ENCODE measurements at regions not wholly inside any gene's neighbourhood (a gene's known extent, or its start where the extent isn't known, plus 50 kb on each side); places are given as distances from the start of the nearest gene placed in this dataset.

GRCh38 chr2:125591954-125592353 lies 1064.0 kb upstream of the GYPC start:
- DNase-seq (ENCODE audit: low read depth) = no peak
- H3K4me3 ChIP-seq (ENCODE audit: low read depth, low read length) = no peak overlapping the region
- TF ChIP-seq CTCF (IDR thresholded peaks at IDR 0.05; ENCODE audit: insufficient read depth, low read depth, low read length, missing control alignments) = no peak

- H3K4me3 ChIP-seq (ENCODE audit: low read depth, low read length) = no peak overlapping the region
- no peak for TF ChIP-seq CTCF (IDR thresholded peaks at IDR 0.05; ENCODE audit: insufficient read depth, low read depth, low read length, missing control alignments)
- no peak for DNase-seq (ENCODE audit: low read depth)
Observed at GRCh38 chr2:125593036-125593435, 1062.9 kb upstream of the GYPC start.

GRCh38 chr2:125596612-125597011 lies 1059.3 kb upstream of the GYPC start:
- DNase-seq (ENCODE audit: low read depth) = peak; percentile 77
- no peak for TF ChIP-seq CTCF (IDR thresholded peaks at IDR 0.05; ENCODE audit: insufficient read depth, low read depth, low read length, missing control alignments)
- H3K4me3 ChIP-seq (ENCODE audit: low read depth, low read length) = no peak overlapping the region

- DNase-seq (ENCODE audit: low read depth) = no peak
- no peak for TF ChIP-seq CTCF (IDR thresholded peaks at IDR 0.05; ENCODE audit: insufficient read depth, low read depth, low read length, missing control alignments)
- no peak overlapping the region for H3K4me3 ChIP-seq (ENCODE audit: low read depth, low read length)
Observed at GRCh38 chr2:125615438-125615837, 1040.5 kb upstream of the GYPC start.

GRCh38 chr2:125630377-125630776 lies 1025.6 kb upstream of the GYPC start:
- H3K4me3 ChIP-seq (ENCODE audit: low read depth, low read length) = no peak overlapping the region
- DNase-seq (ENCODE audit: low read depth) = peak; percentile 25
- TF ChIP-seq CTCF (IDR thresholded peaks at IDR 0.05; ENCODE audit: insufficient read depth, low read depth, low read length, missing control alignments) = no peak

GRCh38 chr2:125634662-125635061 lies 1021.3 kb upstream of the GYPC start:
- no peak for DNase-seq (ENCODE audit: low read depth)
- no peak overlapping the region for H3K4me3 ChIP-seq (ENCODE audit: low read depth, low read length)
- TF ChIP-seq CTCF (IDR thresholded peaks at IDR 0.05; ENCODE audit: insufficient read depth, low read depth, low read length, missing control alignments) = no peak

- TF ChIP-seq CTCF (IDR thresholded peaks at IDR 0.05; ENCODE audit: insufficient read depth, low read depth, low read length, missing control alignments) = no peak
- no peak for DNase-seq (ENCODE audit: low read depth)
- H3K4me3 ChIP-seq (ENCODE audit: low read depth, low read length) = no peak overlapping the region
Observed at GRCh38 chr2:125638345-125638744, 1017.6 kb upstream of the GYPC start.

Data from GM12865 (cell line).